GM12878 (cell line): ENCODE measurements at regions not wholly inside any gene's neighbourhood (a gene's known extent, or its start where the extent isn't known, plus 50 kb on each side); places are given as distances from the start of the nearest gene placed in this dataset.

Experiments
- CHD2 ChIP-seq: IDR thresholded peaks from 2 replicates; pipeline ENCODE4 v1.6.1; 2011; ENCODE audit warnings: low read depth, low read length, improper control_type of control experiment, borderline replicate concordance
- ESRRA ChIP-seq: IDR thresholded peaks from 2 replicates; pipeline ENCODE4 v1.6.1; 2012; ENCODE audit warnings: mild to moderate bottlenecking, low read length, improper control_type of control experiment
- RAD21 ChIP-seq: IDR thresholded peaks from 2 replicates; pipeline ENCODE4 v1.6.1; 2011; ENCODE audit warnings: mild to moderate bottlenecking, low read depth, low read length, moderate library complexity; ENCODE audit not compliant: insufficient read depth

DNA sequence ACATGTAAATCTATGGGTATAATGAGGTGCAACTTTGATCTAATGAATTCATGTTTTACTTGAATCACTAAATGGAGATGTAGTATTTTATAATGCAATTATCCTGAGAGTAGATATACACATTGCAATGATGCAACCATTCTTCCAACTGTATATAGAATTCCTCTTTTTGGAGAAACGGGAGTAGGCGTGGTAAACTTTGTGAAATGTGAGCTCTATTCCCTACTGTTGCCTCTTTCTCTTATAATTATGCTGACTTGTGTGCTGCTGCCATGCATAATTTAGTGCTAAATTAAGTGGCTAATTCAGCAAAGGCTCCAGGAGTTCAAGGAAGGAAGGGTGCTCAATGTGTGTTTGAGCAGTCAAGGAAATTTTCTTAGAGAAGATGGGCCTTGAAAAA, 116.6 kb upstream of the SLC35B3 start:
- TF ChIP-seq ESRRA (no peak), CHD2 (no peak), RAD21 (no peak)
